IMR-90 (cell line): ENCODE measurements at regions not wholly inside any gene's neighbourhood (a gene's known extent, or its start where the extent isn't known, plus 50 kb on each side); places are given as distances from the start of the nearest gene placed in this dataset.

ENCODE experiments used
- ATAC-seq: fragments of 200-7000 bp; cut with Tn5 transposase; 2 replicates; pipeline ENCODE4 v1.9.1; 2020; ENCODE audit warnings: low read depth, mild to moderate bottlenecking, moderate library complexity
- BruUV-seq: library from RNA; stranded (reverse); fragments of 400-500 nt; replicated peaks from 2 replicates; lab custom pipeline; 2021; lab: Mats Ljungman, UMichigan
- CTCF ChIA-PET: fragments of 300-600 bp; formaldehyde crosslinking; extraction: SDS; loops from one replicate; lab custom pipeline; 2021; ENCODE audit warnings: antibody characterized with exemption; lab: Yijun Ruan, JAX
- POLR2A ChIA-PET: fragments of 300-600 bp; sonication (Branson Sonifier 250); formaldehyde crosslinking; loops from one replicate; lab custom pipeline; 2022; ENCODE audit warnings: antibody characterized with exemption; ENCODE audit not compliant: unreplicated experiment; lab: Charles Lee
- DNase-seq: peaks from one replicate; pipeline ENCODE4 v3.0.0; 2013
- H2AFZ ChIP-seq: replicated peaks from 2 replicates; pipeline ENCODE3; 2013; ENCODE audit warnings: low read length, mild to moderate bottlenecking; ENCODE audit not compliant: poor library complexity
- H2AK5ac ChIP-seq: 2 replicates; pipeline ENCODE4 v1.6.1; 2013; ENCODE audit warnings: low read depth, low read length, inconsistent platforms
- H2AK9ac ChIP-seq: replicated peaks from 2 replicates; pipeline ENCODE3; 2013; ENCODE audit warnings: mild to moderate bottlenecking, low read depth, low read length, moderate library complexity; ENCODE audit not compliant: poor library complexity
- H2BK120ac ChIP-seq: 2 replicates; pipeline ENCODE4 v1.6.1; 2013; ENCODE audit warnings: low read depth, low read length, inconsistent platforms
- H2BK15ac ChIP-seq: 3 replicates; pipeline ENCODE4 v1.6.1; 2013; ENCODE audit warnings: low read depth, low read length, inconsistent platforms
- H2BK20ac ChIP-seq: 2 replicates; pipeline ENCODE4 v1.6.1; 2013; ENCODE audit warnings: low read depth, mild to moderate bottlenecking, inconsistent platforms, low read length, moderate library complexity
- H2BK5ac ChIP-seq: 2 replicates; pipeline ENCODE4 v1.6.1; 2013; ENCODE audit warnings: mild to moderate bottlenecking, low read depth, low read length, inconsistent platforms; ENCODE audit not compliant: poor library complexity, severe bottlenecking
- H3K14ac ChIP-seq: replicated peaks from 2 replicates; pipeline ENCODE4 v1.6.1; 2013; ENCODE audit warnings: low read depth, low read length, inconsistent platforms
- H3K18ac ChIP-seq: 2 replicates; pipeline ENCODE4 v1.6.1; 2013; ENCODE audit warnings: low read depth, low read length, control low read depth
- H3K23ac ChIP-seq: 2 replicates; pipeline ENCODE4 v1.6.1; 2013; ENCODE audit warnings: low read depth, low read length, inconsistent platforms
- H3K27ac ChIP-seq: 2 replicates; pipeline ENCODE4 v1.5.1; 2013; ENCODE audit warnings: mild to moderate bottlenecking, control low read depth, low read length; ENCODE audit not compliant: insufficient read depth
- H3K27me3 ChIP-seq: 2 replicates; pipeline ENCODE4 v1.6.1; 2013; ENCODE audit warnings: low read length; ENCODE audit not compliant: control insufficient read depth, insufficient read depth
- H3K36me3 ChIP-seq: 2 replicates; pipeline ENCODE4 v1.6.1; 2013; ENCODE audit warnings: low read length, mixed read lengths; ENCODE audit not compliant: control insufficient read depth, insufficient read depth
- H3K4ac ChIP-seq: 2 replicates; pipeline ENCODE4 v1.6.1; 2013; ENCODE audit warnings: low read depth, low read length, inconsistent platforms
- H3K4me1 ChIP-seq: 2 replicates; pipeline ENCODE4 v1.6.1; 2013; ENCODE audit warnings: low read length, mixed read lengths; ENCODE audit not compliant: control insufficient read depth, insufficient read depth
- H3K4me2 ChIP-seq: 2 replicates; pipeline ENCODE4 v1.6.1; 2013; ENCODE audit warnings: low read depth, mild to moderate bottlenecking, control low read depth, low read length, moderate library complexity
- H3K4me3 ChIP-seq: 2 replicates; pipeline ENCODE4 v1.5.1; 2013; ENCODE audit warnings: low read depth, mild to moderate bottlenecking, control low read depth, low read length, moderate library complexity; ENCODE audit not compliant: insufficient read depth
- H3K56ac ChIP-seq: 2 replicates; pipeline ENCODE4 v1.6.1; 2013; ENCODE audit warnings: low read length, inconsistent platforms; ENCODE audit not compliant: insufficient read depth; ENCODE audit errors: extremely low read depth
- H3K79me1 ChIP-seq, 2 experiments: 2 replicates each; pipeline ENCODE4 v1.6.1; 2013; ENCODE audit warnings: low read length in 2 of 2, inconsistent platforms in 1 of 2, low read depth in 1 of 2
- H3K9ac ChIP-seq: 2 replicates; pipeline ENCODE4 v1.6.1; 2013; ENCODE audit warnings: low read depth, low read length, control low read depth
- H3K9me1 ChIP-seq: 2 replicates; pipeline ENCODE4 v1.6.1; 2013; ENCODE audit warnings: low read length, inconsistent platforms; ENCODE audit not compliant: insufficient read depth
- H3K9me3 ChIP-seq: 2 replicates; pipeline ENCODE4 v1.6.1; 2013; ENCODE audit warnings: low read length; ENCODE audit not compliant: control insufficient read depth, insufficient read depth
- H4K20me1 ChIP-seq: 2 replicates; pipeline ENCODE4 v1.6.1; 2013; ENCODE audit warnings: low read length, inconsistent platforms; ENCODE audit not compliant: insufficient read depth
- H4K5ac ChIP-seq: 2 replicates; pipeline ENCODE4 v1.6.1; 2013; ENCODE audit warnings: mild to moderate bottlenecking, low read depth, low read length, control low read depth
- H4K8ac ChIP-seq, 2 experiments: 2 replicates each; pipeline ENCODE4 v1.6.1; 2013; ENCODE audit warnings: low read depth in 2 of 2, low read length in 2 of 2, control low read depth in 1 of 2, inconsistent platforms in 1 of 2
- H4K91ac ChIP-seq: 2 replicates; pipeline ENCODE4 v1.6.1; 2013; ENCODE audit warnings: low read depth, low read length, inconsistent platforms; ENCODE audit not compliant: insufficient read depth
- BHLHE40 ChIP-seq: fragments of 150-350 bp; IDR thresholded peaks from 2 replicates; pipeline ENCODE4 v1.6.1; 2016; ENCODE audit warnings: mild to moderate bottlenecking, low read depth, low read length
- CEBPB ChIP-seq: IDR thresholded peaks from 2 replicates; pipeline ENCODE4 v1.6.1; 2012; ENCODE audit warnings: low read depth, low read length, improper control_type of control experiment
- CHD1 ChIP-seq: IDR thresholded peaks from 2 replicates; pipeline ENCODE4 v1.6.1; 2012; ENCODE audit warnings: low read depth, low read length, improper control_type of control experiment
- CTCF ChIP-seq: conservative IDR thresholded peaks from 2 replicates; pipeline ENCODE4 v1.5.1; 2012; ENCODE audit warnings: mild to moderate bottlenecking, low read depth, low read length, improper control_type of control experiment
- ELK1 ChIP-seq: fragments of 150-350 bp; IDR thresholded peaks from 2 replicates; pipeline ENCODE4 v1.6.1; 2016; ENCODE audit warnings: low read depth, mild to moderate bottlenecking, low read length, moderate library complexity, borderline replicate concordance
- FOS ChIP-seq: fragments of 150-350 bp; IDR thresholded peaks from 2 replicates; pipeline ENCODE4 v1.6.1; 2016; ENCODE audit warnings: low read depth, low read length
- MAFK ChIP-seq: IDR thresholded peaks from 2 replicates; pipeline ENCODE4 v1.6.1; 2012; ENCODE audit warnings: low read depth, low read length, improper control_type of control experiment
- MAZ ChIP-seq: IDR thresholded peaks from 2 replicates; pipeline ENCODE4 v1.6.1; 2012; ENCODE audit warnings: low read depth, mild to moderate bottlenecking, low read length, improper control_type of control experiment, moderate library complexity, borderline replicate concordance
- MXI1 ChIP-seq: IDR thresholded peaks from 2 replicates; pipeline ENCODE4 v1.6.1; 2012; ENCODE audit warnings: low read depth, mild to moderate bottlenecking, low read length, moderate library complexity, borderline replicate concordance
- NFE2L2 ChIP-seq: fragments of 150-350 bp; IDR thresholded peaks from 2 replicates; pipeline ENCODE4 v1.6.1; 2016; ENCODE audit warnings: low read depth, mild to moderate bottlenecking, low read length
- POLR2A ChIP-seq: IDR thresholded peaks from 2 replicates; pipeline ENCODE4 v1.6.1; 2012; ENCODE audit warnings: mild to moderate bottlenecking, low read depth, low read length
- RAD21 ChIP-seq: IDR thresholded peaks from 2 replicates; pipeline ENCODE4 v1.6.1; 2012; ENCODE audit warnings: low read length, improper control_type of control experiment
- RCOR1 ChIP-seq: IDR thresholded peaks from 2 replicates; pipeline ENCODE4 v1.6.1; 2012; ENCODE audit warnings: mild to moderate bottlenecking, low read length, improper control_type of control experiment; ENCODE audit not compliant: insufficient replicate concordance
- RFX5 ChIP-seq: IDR thresholded peaks from 2 replicates; pipeline ENCODE4 v1.8.0; 2012; ENCODE audit warnings: low read depth, mild to moderate bottlenecking, low read length, moderate library complexity
- SMC3 ChIP-seq: fragments of 150-350 bp; IDR thresholded peaks from 2 replicates; pipeline ENCODE4 v1.6.1; 2016; ENCODE audit warnings: low read depth, mild to moderate bottlenecking, antibody characterized with exemption, low read length, moderate library complexity
- USF2 ChIP-seq: fragments of 150-350 bp; IDR thresholded peaks from 2 replicates; pipeline ENCODE4 v1.6.1; 2017; ENCODE audit warnings: mild to moderate bottlenecking, antibody characterized with exemption, low read length, low read depth
- WGBS, 2 experiments: methylation state at CpG; one replicate each; pipeline versions ENCODE4 v1.1.5 to v1.1.7; 2013; ENCODE audit warnings: missing lambda C conversion rate in 2 of 2; ENCODE audit not compliant: insufficient read length in 1 of 2; ENCODE audit errors: extremely low coverage in 2 of 2; 5-methylcytosine and 5-hydroxymethylcytosine counted together
- dilution Hi-C: fragments of 300-500 bp; cut with HindIII; formaldehyde crosslinking; loops from one replicate; pipeline ENCODE4 v1.14.3; 2018; ENCODE audit warnings: low sequenced_read_pairs; ENCODE audit not compliant: unreplicated experiment
- in situ Hi-C: fragments of 300-500 bp; cut with MboI; formaldehyde crosslinking; loops from 3 replicates; pipeline ENCODE4 v1.14.3; 2019; ENCODE audit warnings: low sequenced_read_pairs, inconsistent platforms, mixed read lengths
- intact Hi-C: fragments of 100-400 bp; cut with micrococcal nuclease; formaldehyde crosslinking; loops from 2 replicates; pipeline ENCODE4 v1.10.0; 2022

- TF ChIP-seq BHLHE40 (no peak), USF2 (no peak), MAFK (no peak), SMC3 (no peak), POLR2A (no peak), FOS (no peak), RFX5 (no peak), MXI1 (no peak), RAD21 (no peak), CEBPB (no peak), RCOR1 (no peak), ELK1 (no peak), MAZ (no peak), CHD1 (no peak), NFE2L2 (no peak), CTCF (no peak)
- H3K4me3 ChIP-seq = no peak overlapping the region
- no peak overlapping the region for H3K4me2 ChIP-seq
- H3K36me3 ChIP-seq = no peaks in the 10 kb centered on the region
- H3K9ac ChIP-seq = no peak overlapping the region
- DNase-seq (no peak), ATAC-seq (no peak)
- no peak overlapping the region for H4K91ac ChIP-seq
- no peak overlapping the region for H4K8ac ChIP-seq
- in situ Hi-C loops = no loop called here
- ChIA-PET CTCF (interaction anchor here (0.7 kb wide), 1 partner anchor 37 kb away, joined by 5 read pairs; no protein-coding TSS in a partner anchor), POLR2A (interaction anchor here (0.5 kb wide), 1 partner anchor 232 kb away, joined by 15 read pairs; no protein-coding TSS in a partner anchor)
- no peak overlapping the region for H3K27ac ChIP-seq
- 0 out of 2 replicates have a peak, but pooled peaks cover 2% of the 10 kb centered on the region for H3K9me1 ChIP-seq
- H2AK5ac ChIP-seq = no peak overlapping the region
- no peak overlapping the region for H3K14ac ChIP-seq
- H2BK15ac ChIP-seq = no peak overlapping the region
- H2BK20ac ChIP-seq = no peak overlapping the region
- H3K79me1 ChIP-seq = no peaks in the 10 kb centered on the region
- H2AFZ ChIP-seq = no peak overlapping the region
- BruUV-seq = no TSS peak
- no peak overlapping the region for H2BK5ac ChIP-seq
- WGBS, 2 experiments = no CpG with 5 or more reads among the region's 2 CpGs
- no peaks in the 10 kb centered on the region for H3K4me1 ChIP-seq
- no peak overlapping the region for H3K4ac ChIP-seq
- H2AK9ac ChIP-seq = no peak overlapping the region
- intact Hi-C loops = no loop called here
- H4K20me1 ChIP-seq = no peaks in the 10 kb centered on the region
- H3K27me3 ChIP-seq = no peaks in the 10 kb centered on the region
- H2BK120ac ChIP-seq = no peak overlapping the region
- dilution Hi-C loops = no loop called here
- no peak overlapping the region for H3K23ac ChIP-seq
- no peak overlapping the region for H3K18ac ChIP-seq
- H3K56ac ChIP-seq = no peak overlapping the region
- H4K5ac ChIP-seq = no peak overlapping the region
- no peaks in the 10 kb centered on the region for H3K9me3 ChIP-seq
These were observed 52.7 kb upstream of the MKLN1 start for GRCh38 chr7:131274986-131275385.
